CD4-positive, CD25-positive, alpha-beta regulatory T cell (primary cell): ENCODE measurements at regions not wholly inside any gene's neighbourhood (a gene's known extent, or its start where the extent isn't known, plus 50 kb on each side); places are given as distances from the start of the nearest gene placed in this dataset.

Experiments used
- ATAC-seq, 2 donors: fragments of 150-1000 bp; cut with Tn5 transposase; one replicate each; pipeline ENCODE4 v1.10.0; 2021; ENCODE audit warnings: low read depth in 2 of 2, moderate number of reproducible peaks in 2 of 2, moderate library complexity in 1 of 2
- DNase-seq, 3 donors: peaks; one replicate each; pipeline versions ENCODE4 v3.0.0 to v3.0.0-alpha.2; 2012 to 2022; ENCODE audit warnings: mixed read lengths in 1 of 3
- H3K27ac ChIP-seq: one replicate; pipeline ENCODE4 v1.7.0; 2013; ENCODE audit warnings: mild to moderate bottlenecking, low read length; ENCODE audit not compliant: insufficient read depth, poor library complexity, severe bottlenecking
- H3K27me3 ChIP-seq: one replicate; pipeline ENCODE4 v1.7.0; 2013; ENCODE audit warnings: low read length; ENCODE audit not compliant: control insufficient read depth, insufficient read depth
- H3K36me3 ChIP-seq: one replicate; pipeline ENCODE4 v1.7.0; 2013; ENCODE audit warnings: mild to moderate bottlenecking, low read length, moderate library complexity; ENCODE audit not compliant: control insufficient read depth, insufficient read depth
- H3K4me1 ChIP-seq: 2 replicates; pipeline ENCODE4 v1.7.0; 2013; ENCODE audit warnings: mild to moderate bottlenecking, low read length; ENCODE audit not compliant: insufficient read depth, control insufficient read depth, poor library complexity, severe bottlenecking
- H3K4me3 ChIP-seq: one replicate; pipeline ENCODE4 v1.7.0; 2013; ENCODE audit warnings: low read depth, mild to moderate bottlenecking, low read length, moderate library complexity
- H3K9me3 ChIP-seq, 2 experiments: 1 replicate in 1 of 2; 2 replicates in 1 of 2; pipeline ENCODE4 v1.7.0; 2013; ENCODE audit warnings: low read length in 2 of 2, mild to moderate bottlenecking in 1 of 2, moderate library complexity in 1 of 2; ENCODE audit not compliant: control insufficient read depth in 2 of 2
- H3K27ac Mint-ChIP-seq, 3 donors: one replicate each; pipeline ENCODE4 v1.8.0; 2020 to 2022; ENCODE audit warnings: mild to moderate bottlenecking in 3 of 3, mixed read lengths in 3 of 3, moderate library complexity in 2 of 3
- H3K27me3 Mint-ChIP-seq: one replicate; pipeline ENCODE4 v1.8.0; 2022; ENCODE audit warnings: mild to moderate bottlenecking, mixed read lengths
- H3K36me3 Mint-ChIP-seq: one replicate; pipeline ENCODE4 v1.8.0; 2020; ENCODE audit warnings: mixed read lengths
- H3K4me1 Mint-ChIP-seq, 4 donors: one replicate each; pipeline ENCODE4 v1.8.0; 2020 to 2022; ENCODE audit warnings: mixed read lengths in 4 of 4, mild to moderate bottlenecking in 1 of 4
- H3K4me3 Mint-ChIP-seq, 4 donors: one replicate each; pipeline ENCODE4 v1.8.0; 2020 to 2022; ENCODE audit warnings: mild to moderate bottlenecking in 4 of 4, mixed read lengths in 4 of 4, moderate library complexity in 3 of 4
- H3K9me3 Mint-ChIP-seq, 7 donors: one replicate each; pipeline ENCODE4 v1.8.0; 2020 to 2022; ENCODE audit warnings: mixed read lengths in 7 of 7, mild to moderate bottlenecking in 3 of 7, moderate library complexity in 2 of 7

DNA sequence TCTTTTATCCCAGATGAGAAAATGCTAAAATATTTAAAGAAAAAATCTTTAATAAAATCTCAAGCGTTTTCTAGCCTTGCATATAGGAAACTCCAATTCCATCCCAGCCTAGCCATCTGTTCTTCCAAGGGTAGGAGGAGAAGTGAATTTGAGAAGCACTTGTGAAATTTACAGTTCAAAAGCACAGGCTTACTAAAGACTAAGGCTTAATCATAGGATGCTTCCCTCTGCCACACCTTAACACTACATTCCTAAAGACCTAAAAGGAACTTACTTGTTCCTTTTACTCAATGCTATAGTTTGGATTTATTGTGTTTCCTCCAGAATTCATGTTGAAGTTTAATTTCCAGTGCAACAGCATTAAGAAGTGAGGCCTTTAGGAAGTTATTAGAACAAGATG is 764.8 kb upstream of the CADM2 start:
- H3K4me1 Mint-ChIP-seq = no peaks in the 10 kb centered on the region
- peak overlapping the region in 1 of 3 donors; percentile 3 for H3K27ac Mint-ChIP-seq
- DNase-seq (no peak), ATAC-seq (no peak)
- H3K27me3 Mint-ChIP-seq = no peaks in the 10 kb centered on the region
- Histone ChIP-seq H3K27ac (no peak overlapping the region), H3K36me3 (no peaks in the 10 kb centered on the region), H3K27me3 (no peaks in the 10 kb centered on the region), H3K4me3 (no peak overlapping the region), H3K9me3 (peaks cover 0 to 14% of the 10 kb centered on the region in 2 experiments), H3K4me1 (no peaks in the 10 kb centered on the region)
- H3K36me3 Mint-ChIP-seq = no peaks in the 10 kb centered on the region
- H3K9me3 Mint-ChIP-seq = peaks cover 0 to 21% (median 11%) of the 10 kb centered on the region in 7 donors
- no peak overlapping the region for H3K4me3 Mint-ChIP-seq

GRCh38 chr3:84209474-84209873 is 749.3 kb upstream of the CADM2 start:
- no peaks in the 10 kb centered on the region for H3K27me3 Mint-ChIP-seq
- ATAC-seq = no peak

GRCh38 chr3:84223512-84223911 is 735.3 kb upstream of the CADM2 start:
- H3K4me3 ChIP-seq = no peak overlapping the region
- no peaks in the 10 kb centered on the region for H3K4me1 Mint-ChIP-seq
- no peak overlapping the region for H3K27ac Mint-ChIP-seq
- H3K27ac ChIP-seq = no peak overlapping the region
- H3K9me3 Mint-ChIP-seq = peaks cover 3 to 37% (median 8%) of the 10 kb centered on the region in 7 donors
- no peak for DNase-seq
- H3K27me3 ChIP-seq = no peaks in the 10 kb centered on the region
- ATAC-seq = no peak
- no peaks in the 10 kb centered on the region for H3K36me3 ChIP-seq
- H3K27me3 Mint-ChIP-seq = no peaks in the 10 kb centered on the region
- H3K4me1 ChIP-seq = no peaks in the 10 kb centered on the region
- H3K4me3 Mint-ChIP-seq = no peak overlapping the region
- no peaks in the 10 kb centered on the region for H3K36me3 Mint-ChIP-seq
- H3K9me3 ChIP-seq = peaks cover 5 to 11% of the 10 kb centered on the region in 2 experiments

More at GRCh38 chr3:84209474-84209873, 749.3 kb upstream of the CADM2 start:
- Mint-ChIP-seq H3K36me3 (no peaks in the 10 kb centered on the region), H3K4me1 (no peaks in the 10 kb centered on the region), H3K9me3 (peaks cover 1 to 41% (median 8%) of the 10 kb centered on the region in 7 donors), H3K4me3 (no peak overlapping the region), H3K27ac (no peak overlapping the region)
- H3K36me3 ChIP-seq = no peaks in the 10 kb centered on the region
- no peaks in the 10 kb centered on the region for H3K27me3 ChIP-seq
- no peak overlapping the region for H3K4me3 ChIP-seq
- H3K4me1 ChIP-seq = no peaks in the 10 kb centered on the region
- DNase-seq = no peak
- H3K27ac ChIP-seq = no peak overlapping the region
- H3K9me3 ChIP-seq = peaks cover 2 to 3% of the 10 kb centered on the region in 2 experiments

DNA sequence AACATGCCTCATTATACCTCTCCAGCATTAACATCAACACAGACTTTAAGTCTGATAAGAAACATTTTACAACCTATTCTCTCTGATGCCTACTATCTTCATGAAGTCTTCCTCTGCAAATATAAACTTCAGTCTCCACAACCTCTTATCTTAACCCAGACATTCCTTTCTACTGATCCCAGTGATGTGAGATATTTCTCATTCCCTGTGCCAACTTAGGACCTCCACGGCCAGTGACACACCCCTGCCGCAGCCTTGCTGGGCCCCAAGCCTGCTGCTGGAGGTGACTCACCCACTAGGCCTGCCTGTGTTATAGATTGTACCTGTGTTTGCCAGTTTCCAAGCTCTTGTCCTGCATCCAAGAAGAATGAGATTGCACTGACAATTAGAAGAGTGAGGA is 734.5 kb upstream of the CADM2 start:
- Histone ChIP-seq H3K36me3 (no peaks in the 10 kb centered on the region), H3K4me1 (no peaks in the 10 kb centered on the region), H3K27ac (no peak overlapping the region), H3K27me3 (no peaks in the 10 kb centered on the region), H3K9me3 (peaks cover 5 to 11% of the 10 kb centered on the region in 2 experiments), H3K4me3 (no peak overlapping the region)
- DNase-seq = no peak
- H3K4me3 Mint-ChIP-seq = no peak overlapping the region
- no peak for ATAC-seq
- H3K27ac Mint-ChIP-seq = no peak overlapping the region
- H3K4me1 Mint-ChIP-seq = no peaks in the 10 kb centered on the region
- H3K36me3 Mint-ChIP-seq = no peaks in the 10 kb centered on the region
- H3K27me3 Mint-ChIP-seq = no peaks in the 10 kb centered on the region
- H3K9me3 Mint-ChIP-seq = peaks cover 3 to 37% (median 8%) of the 10 kb centered on the region in 7 donors

- DNase-seq (no peak), ATAC-seq (no peak)
- H3K36me3 ChIP-seq = no peaks in the 10 kb centered on the region
- peaks cover 0 to 16% (median 8%) of the 10 kb centered on the region in 7 donors for H3K9me3 Mint-ChIP-seq
- H3K27me3 Mint-ChIP-seq = no peaks in the 10 kb centered on the region
- no peaks in the 10 kb centered on the region for H3K4me1 Mint-ChIP-seq
- no peaks in the 10 kb centered on the region for H3K27me3 ChIP-seq
- no peak overlapping the region for H3K27ac ChIP-seq
- no peak overlapping the region for H3K27ac Mint-ChIP-seq
- no peak overlapping the region for H3K4me3 Mint-ChIP-seq
- H3K36me3 Mint-ChIP-seq = no peaks in the 10 kb centered on the region
- peaks cover 2 to 20% of the 10 kb centered on the region in 2 experiments for H3K9me3 ChIP-seq
- H3K4me1 ChIP-seq = no peaks in the 10 kb centered on the region
- no peak overlapping the region for H3K4me3 ChIP-seq
Measured at GRCh38 chr3:84236261-84236660, 722.5 kb upstream of the CADM2 start.

DNA sequence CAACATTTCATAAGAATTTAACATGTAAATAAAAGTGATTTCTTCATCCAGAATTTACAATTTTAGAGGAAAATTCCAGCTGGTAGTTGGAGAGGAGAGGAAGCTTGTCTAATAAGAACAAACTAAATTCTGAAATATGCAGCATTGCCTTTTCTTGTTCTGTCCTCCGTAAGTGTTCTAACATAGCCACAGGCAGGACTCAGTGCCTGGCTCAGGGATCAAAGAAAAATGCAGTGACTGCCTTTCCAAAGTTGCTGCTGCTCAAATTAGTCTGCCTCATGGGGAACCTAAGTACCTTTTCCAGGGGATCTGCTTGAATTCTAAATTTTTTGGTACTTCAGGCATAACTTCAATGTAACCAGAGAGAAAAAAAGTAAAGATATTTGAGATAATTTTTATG is 713.0 kb upstream of the CADM2 start:
- Mint-ChIP-seq H3K27ac (no peak overlapping the region), H3K27me3 (no peaks in the 10 kb centered on the region), H3K9me3 (peaks cover 8 to 34% (median 14%) of the 10 kb centered on the region in 7 donors), H3K4me1 (no peaks in the 10 kb centered on the region), H3K4me3 (no peak overlapping the region), H3K36me3 (no peaks in the 10 kb centered on the region)
- DNase-seq (no peak), ATAC-seq (no peak)
- no peaks in the 10 kb centered on the region for H3K27me3 ChIP-seq
- no peaks in the 10 kb centered on the region for H3K4me1 ChIP-seq
- H3K4me3 ChIP-seq = no peak overlapping the region
- H3K27ac ChIP-seq = no peak overlapping the region
- peaks cover 4 to 9% of the 10 kb centered on the region in 2 experiments for H3K9me3 ChIP-seq
- no peaks in the 10 kb centered on the region for H3K36me3 ChIP-seq

DNA sequence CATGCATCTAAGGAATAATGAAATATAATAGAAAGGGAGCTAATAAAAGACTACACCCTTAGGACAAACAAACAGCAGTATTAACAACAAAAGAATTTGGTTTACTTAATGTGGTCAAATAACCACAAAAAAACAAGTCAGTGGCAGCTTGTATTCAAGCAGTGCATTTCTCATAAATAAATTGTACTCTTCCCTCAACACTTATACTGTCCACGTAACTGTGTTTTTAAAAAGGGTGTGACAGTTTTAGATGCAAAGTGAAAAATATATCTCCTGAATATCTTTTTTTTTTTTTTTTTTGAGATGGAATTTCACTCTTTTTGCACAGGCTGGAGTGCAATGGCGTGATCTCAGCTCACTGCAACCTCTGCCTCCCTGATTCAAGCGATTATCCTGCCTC is 698.2 kb upstream of the CADM2 start:
- peaks cover 0 to 14% (median 4%) of the 10 kb centered on the region in 7 donors for H3K9me3 Mint-ChIP-seq
- H3K4me1 Mint-ChIP-seq = no peaks in the 10 kb centered on the region
- ATAC-seq (no peak), DNase-seq (no peak)
- H3K36me3 ChIP-seq = no peaks in the 10 kb centered on the region
- H3K27me3 Mint-ChIP-seq = no peaks in the 10 kb centered on the region
- no peak overlapping the region for H3K27ac ChIP-seq
- H3K4me1 ChIP-seq = no peaks in the 10 kb centered on the region
- H3K36me3 Mint-ChIP-seq = no peaks in the 10 kb centered on the region
- H3K9me3 ChIP-seq = no peaks in the 10 kb centered on the region
- H3K4me3 Mint-ChIP-seq = no peak overlapping the region
- no peaks in the 10 kb centered on the region for H3K27me3 ChIP-seq
- no peak overlapping the region for H3K27ac Mint-ChIP-seq
- no peak overlapping the region for H3K4me3 ChIP-seq

- H3K4me3 Mint-ChIP-seq = no peak overlapping the region
- H3K4me1 Mint-ChIP-seq = no peaks in the 10 kb centered on the region
- H3K27me3 Mint-ChIP-seq = no peaks in the 10 kb centered on the region
- H3K4me1 ChIP-seq = no peaks in the 10 kb centered on the region
- no peak for ATAC-seq
- peaks cover 0 to 29% (median 9%) of the 10 kb centered on the region in 7 donors for H3K9me3 Mint-ChIP-seq
- no peaks in the 10 kb centered on the region for H3K9me3 ChIP-seq
- H3K4me3 ChIP-seq = no peak overlapping the region
- no peaks in the 10 kb centered on the region for H3K27me3 ChIP-seq
- DNase-seq = no peak
- no peaks in the 10 kb centered on the region for H3K36me3 ChIP-seq
- no peak overlapping the region for H3K27ac ChIP-seq
- H3K36me3 Mint-ChIP-seq = no peaks in the 10 kb centered on the region
- no peak overlapping the region for H3K27ac Mint-ChIP-seq
Measured at GRCh38 chr3:84265768-84266167, 693.0 kb upstream of the CADM2 start.
